ENCODE measurements at regions not wholly inside any gene's neighbourhood (a gene's known extent, or its start where the extent isn't known, plus 50 kb on each side); places are given as distances from the start of the nearest gene placed in this dataset.

- POLR2A ChIA-PET (ENCODE audit: low non-redundant PET), result no interaction called here
Measured at GRCh38 chr6:128648022-128648598, 127.7 kb upstream of the PTPRK start.

GRCh38 chr6:128642132-128642531, 121.7 kb upstream of the PTPRK start:
- TF ChIP-seq CTCF (conservative IDR thresholded peaks at IDR 0.05; ENCODE audit: low read depth), result no peak
- CTCF ChIA-PET, result no interaction called here
- POLR2A ChIA-PET (ENCODE audit: low non-redundant PET), result no interaction called here
- no peak for DNase-seq (ENCODE audit: low spot score)
- no peak overlapping the region for H3K27ac ChIP-seq

More at GRCh38 chr6:128648022-128648598, 127.7 kb upstream of the PTPRK start:
- H3K27ac ChIP-seq, result no peak overlapping the region
- no peak for DNase-seq (ENCODE audit: low spot score)
- CTCF ChIA-PET, result no interaction called here
- TF ChIP-seq CTCF (conservative IDR thresholded peaks at IDR 0.05; ENCODE audit: low read depth), result no peak

GRCh38 chr6:128641703-128642102, 121.3 kb upstream of the PTPRK start:
- ChIA-PET POLR2A (ENCODE audit: low non-redundant PET) (no interaction called here), CTCF (no interaction called here)
- DNase-seq (ENCODE audit: low spot score), result no peak
- H3K27ac ChIP-seq, result no peak overlapping the region
- no peak for TF ChIP-seq CTCF (conservative IDR thresholded peaks at IDR 0.05; ENCODE audit: low read depth)

GRCh38 chr6:128638817-128639216, 118.4 kb upstream of the PTPRK start:
- DNase-seq (ENCODE audit: low spot score), result no peak
- CTCF ChIA-PET, result no interaction called here
- no peak overlapping the region for H3K27ac ChIP-seq
- no peak for TF ChIP-seq CTCF (conservative IDR thresholded peaks at IDR 0.05; ENCODE audit: low read depth)
- POLR2A ChIA-PET (ENCODE audit: low non-redundant PET), result no interaction called here

- no peak for TF ChIP-seq CTCF (conservative IDR thresholded peaks at IDR 0.05; ENCODE audit: low read depth)
- ChIA-PET CTCF (no interaction called here), POLR2A (ENCODE audit: low non-redundant PET) (no interaction called here)
- no peak for DNase-seq (ENCODE audit: low spot score)
- no peak overlapping the region for H3K27ac ChIP-seq
Measured at GRCh38 chr6:128635219-128635618, 114.8 kb upstream of the PTPRK start.

- ChIA-PET CTCF (interaction anchor here (0.9 kb wide), 1 partner anchor 674 kb away, joined by 5 read pairs; no protein-coding TSS in a partner anchor), POLR2A (ENCODE audit: low non-redundant PET) (no interaction called here)
- peak; percentile 62 for DNase-seq (ENCODE audit: low spot score)
- no peak for TF ChIP-seq CTCF (conservative IDR thresholded peaks at IDR 0.05; ENCODE audit: low read depth)
- H3K27ac ChIP-seq, result no peak overlapping the region
Measured at GRCh38 chr6:128632131-128632530, 111.7 kb upstream of the PTPRK start.

GRCh38 chr6:128631031-128631430, 110.6 kb upstream of the PTPRK start:
- CTCF ChIA-PET, result no interaction called here
- DNase-seq (ENCODE audit: low spot score), result no peak
- POLR2A ChIA-PET (ENCODE audit: low non-redundant PET), result no interaction called here
- no peak for TF ChIP-seq CTCF (conservative IDR thresholded peaks at IDR 0.05; ENCODE audit: low read depth)
- H3K27ac ChIP-seq, result no peak overlapping the region

All from RWPE1 (cell line).